ENCODE measurements at regions not wholly inside any gene's neighbourhood (a gene's known extent, or its start where the extent isn't known, plus 50 kb on each side); places are given as distances from the start of the nearest gene placed in this dataset.
"Not testable (repeated sequence)": the region's sequence is repeated elsewhere in the genome, so short reads cannot be mapped to it uniquely, and the experiment has no call there.

- ChIA-PET POLR2A (ENCODE audit: low non-redundant PET) (interaction anchor here (2.0 kb wide), 1 partner anchor 126 kb away, joined by 9 read pairs; the partner anchor contains the start of gene DUSP6), CTCF (interaction anchor here (0.5 to 0.6 kb wide), 3 partner anchors 46 to 856 kb away, joined by 3 to 8 read pairs (median 4); no protein-coding TSS in a partner anchor)
- TF ChIP-seq CTCF (conservative IDR thresholded peaks at IDR 0.05; ENCODE audit: low read depth): no peak
- H3K27ac ChIP-seq: peak overlapping the region; percentile 86
- DNase-seq (ENCODE audit: low spot score): peak; percentile 79
These were observed 126.9 kb downstream of the DUSP6 start for GRCh38 chr12:89225401-89225800.

- H3K27ac ChIP-seq; CTCF ChIA-PET; DNase-seq (ENCODE audit: low spot score); POLR2A ChIA-PET (ENCODE audit: low non-redundant PET): not testable (repeated sequence)
These were observed 129.7 kb downstream of the DUSP6 start for GRCh38 chr12:89222580-89222979.

GRCh38 chr12:89217472-89217871 is 134.8 kb downstream of the DUSP6 start:
- DNase-seq (ENCODE audit: low spot score): no peak
- no peak for TF ChIP-seq CTCF (conservative IDR thresholded peaks at IDR 0.05; ENCODE audit: low read depth)
- ChIA-PET CTCF (no interaction called here), POLR2A (ENCODE audit: low non-redundant PET) (no interaction called here)
- H3K27ac ChIP-seq: peak overlapping the region; percentile 57

GRCh38 chr12:89216211-89216952 is 135.9 kb downstream of the DUSP6 start:
- ChIA-PET CTCF (no interaction called here), POLR2A (ENCODE audit: low non-redundant PET) (no interaction called here)
- TF ChIP-seq CTCF (conservative IDR thresholded peaks at IDR 0.05; ENCODE audit: low read depth): no peak
- no peak for DNase-seq (ENCODE audit: low spot score)
- no peak overlapping the region for H3K27ac ChIP-seq

- DNase-seq (ENCODE audit: low spot score): no peak
- POLR2A ChIA-PET (ENCODE audit: low non-redundant PET): no interaction called here
These were observed 137.1 kb downstream of the DUSP6 start for GRCh38 chr12:89215196-89215595.

GRCh38 chr12:89213747-89214146 is 138.6 kb downstream of the DUSP6 start:
- no peak for TF ChIP-seq CTCF (conservative IDR thresholded peaks at IDR 0.05; ENCODE audit: low read depth)
- POLR2A ChIA-PET (ENCODE audit: low non-redundant PET): no interaction called here
- no peak for DNase-seq (ENCODE audit: low spot score)
- CTCF ChIA-PET: no interaction called here
- H3K27ac ChIP-seq: no peak overlapping the region

More at GRCh38 chr12:89215196-89215595, 137.1 kb downstream of the DUSP6 start:
- no peak for TF ChIP-seq CTCF (conservative IDR thresholded peaks at IDR 0.05; ENCODE audit: low read depth)
- H3K27ac ChIP-seq: no peak overlapping the region
- CTCF ChIA-PET: no interaction called here

- H3K27ac ChIP-seq: no peak overlapping the region
- no peak for DNase-seq (ENCODE audit: low spot score)
- POLR2A ChIA-PET (ENCODE audit: low non-redundant PET): no interaction called here
- CTCF ChIA-PET: no interaction called here
- no peak for TF ChIP-seq CTCF (conservative IDR thresholded peaks at IDR 0.05; ENCODE audit: low read depth)
These were observed 139.2 kb downstream of the DUSP6 start for GRCh38 chr12:89213139-89213538.
